ENCODE measurements at regions not wholly inside any gene's neighbourhood (a gene's known extent, or its start where the extent isn't known, plus 50 kb on each side); places are given as distances from the start of the nearest gene placed in this dataset.

GRCh38 chr1:177487481-177487880 lies 316.7 kb downstream of the BRINP2 start:
- Histone ChIP-seq H3K36me3 (ENCODE audit: insufficient read depth, low read length) (no peaks in the 10 kb centered on the region), H3K9me2 (ENCODE audit: insufficient read depth, low read length) (no peaks in the 10 kb centered on the region), H3K4me1 (ENCODE audit: insufficient read depth, low read length, poor library complexity, severe bottlenecking) (no peaks in the 10 kb centered on the region), H3K27ac (ENCODE audit: low read depth, low read length, poor library complexity, severe bottlenecking) (no peak overlapping the region), H3K4me3 (ENCODE audit: low read depth, low read length, poor library complexity, severe bottlenecking) (no peak overlapping the region), H3K4me2 (ENCODE audit: low read length) (no peak overlapping the region), H4K20me1 (ENCODE audit: insufficient read depth, low read length) (no peaks in the 10 kb centered on the region), H2AFZ (ENCODE audit: low read length) (no peak overlapping the region), H3K9me3 (ENCODE audit: low read length) (no peaks in the 10 kb centered on the region), H3K79me2 (ENCODE audit: insufficient read depth, low read depth, low read length) (no peaks in the 10 kb centered on the region)
- BruUV-seq (replicated peaks), result no TSS peak
- DNase-seq (ENCODE audit: low spot score), result no peak
- ChIA-PET POLR2A (interaction anchor here (0.6 kb wide), 1 partner anchor 330 kb away, joined by 3 read pairs; no protein-coding TSS in a partner anchor), CTCF (ENCODE audit: unreplicated experiment) (no interaction called here)
- TF ChIP-seq CTCF (conservative IDR thresholded peaks at IDR 0.05; ENCODE audit: low read length) (no peak), EZH2phosphoT487 (IDR thresholded peaks at IDR 0.05; ENCODE audit: borderline replicate concordance, low read depth, low read length) (no peak)
- intact Hi-C loops (cut with micrococcal nuclease; ENCODE audit: unreplicated experiment), result no loop called here

- no peak overlapping the region for H3K4me2 ChIP-seq (ENCODE audit: low read length)
- ChIA-PET POLR2A (no interaction called here), CTCF (ENCODE audit: unreplicated experiment) (no interaction called here)
- no peaks in the 10 kb centered on the region for H3K79me2 ChIP-seq (ENCODE audit: insufficient read depth, low read depth, low read length)
- TF ChIP-seq CTCF (conservative IDR thresholded peaks at IDR 0.05; ENCODE audit: low read length) (no peak), EZH2phosphoT487 (IDR thresholded peaks at IDR 0.05; ENCODE audit: borderline replicate concordance, low read depth, low read length) (no peak)
- H3K9me3 ChIP-seq (ENCODE audit: low read length), result no peaks in the 10 kb centered on the region
- intact Hi-C loops (cut with micrococcal nuclease; ENCODE audit: unreplicated experiment), result no loop called here
- H3K27ac ChIP-seq (ENCODE audit: low read depth, low read length, poor library complexity, severe bottlenecking), result no peak overlapping the region
- DNase-seq (ENCODE audit: low spot score), result no peak
- H3K4me3 ChIP-seq (ENCODE audit: low read depth, low read length, poor library complexity, severe bottlenecking), result no peak overlapping the region
- no TSS peak for BruUV-seq (replicated peaks)
- no peaks in the 10 kb centered on the region for H3K9me2 ChIP-seq (ENCODE audit: insufficient read depth, low read length)
- H4K20me1 ChIP-seq (ENCODE audit: insufficient read depth, low read length), result no peaks in the 10 kb centered on the region
- no peak overlapping the region for H2AFZ ChIP-seq (ENCODE audit: low read length)
- no peaks in the 10 kb centered on the region for H3K36me3 ChIP-seq (ENCODE audit: insufficient read depth, low read length)
- H3K4me1 ChIP-seq (ENCODE audit: insufficient read depth, low read length, poor library complexity, severe bottlenecking), result no peaks in the 10 kb centered on the region
Observed at GRCh38 chr1:177480741-177481305, 310.1 kb downstream of the BRINP2 start.

GRCh38 chr1:177479600-177479999 lies 308.8 kb downstream of the BRINP2 start:
- no peak for DNase-seq (ENCODE audit: low spot score)
- Histone ChIP-seq H3K36me3 (ENCODE audit: insufficient read depth, low read length) (no peaks in the 10 kb centered on the region), H3K4me1 (ENCODE audit: insufficient read depth, low read length, poor library complexity, severe bottlenecking) (no peaks in the 10 kb centered on the region), H2AFZ (ENCODE audit: low read length) (no peak overlapping the region), H4K20me1 (ENCODE audit: insufficient read depth, low read length) (no peaks in the 10 kb centered on the region), H3K9me2 (ENCODE audit: insufficient read depth, low read length) (no peaks in the 10 kb centered on the region), H3K4me2 (ENCODE audit: low read length) (no peak overlapping the region), H3K27ac (ENCODE audit: low read depth, low read length, poor library complexity, severe bottlenecking) (no peak overlapping the region), H3K9me3 (ENCODE audit: low read length) (no peaks in the 10 kb centered on the region), H3K4me3 (ENCODE audit: low read depth, low read length, poor library complexity, severe bottlenecking) (no peak overlapping the region), H3K79me2 (ENCODE audit: insufficient read depth, low read depth, low read length) (no peaks in the 10 kb centered on the region)
- intact Hi-C loops (cut with micrococcal nuclease; ENCODE audit: unreplicated experiment), result no loop called here
- ChIA-PET CTCF (ENCODE audit: unreplicated experiment) (no interaction called here), POLR2A (no interaction called here)
- no TSS peak for BruUV-seq (replicated peaks)
- TF ChIP-seq EZH2phosphoT487 (IDR thresholded peaks at IDR 0.05; ENCODE audit: borderline replicate concordance, low read depth, low read length) (no peak), CTCF (conservative IDR thresholded peaks at IDR 0.05; ENCODE audit: low read length) (no peak)

All from OCI-LY7 (cell line).